ENCODE measurements at regions not wholly inside any gene's neighbourhood (a gene's known extent, or its start where the extent isn't known, plus 50 kb on each side); places are given as distances from the start of the nearest gene placed in this dataset.
A peak's percentile ranks its signal among the peaks of the same experiment; 100 is the strongest.

DNA sequence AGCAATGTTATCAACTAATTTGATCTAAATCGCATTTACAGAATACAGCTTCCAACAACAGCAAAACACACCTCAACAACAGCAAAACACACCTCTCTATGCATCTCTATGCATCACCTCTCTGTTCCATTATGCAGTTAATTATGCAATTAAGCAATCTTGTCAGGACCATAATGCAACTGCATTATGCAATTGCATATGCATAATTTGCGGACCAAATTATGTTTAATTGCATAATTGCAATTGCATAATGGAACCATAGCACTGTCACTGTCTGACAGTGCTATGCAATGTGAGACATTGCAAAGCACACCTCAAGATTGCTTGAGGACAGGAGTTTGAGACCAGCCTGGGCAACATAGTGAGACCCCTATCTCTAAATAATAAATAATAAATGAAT is 80.4 kb upstream of the PRSS3 start:
- DNase-seq (no peak), ATAC-seq (no peak)
- Histone ChIP-seq H3K36me3 (no peaks in the 10 kb centered on the region), H3K4me1 (peaks cover 0 to 9% of the 10 kb centered on the region in 2 donors), H3K9me3 (no peaks in the 10 kb centered on the region), H3K27me3 (peaks cover 0 to 8% of the 10 kb centered on the region in 2 donors), H3K4me3 (no peak overlapping the region), H3K27ac (no peak overlapping the region)
- TF ChIP-seq, protein P1, sequence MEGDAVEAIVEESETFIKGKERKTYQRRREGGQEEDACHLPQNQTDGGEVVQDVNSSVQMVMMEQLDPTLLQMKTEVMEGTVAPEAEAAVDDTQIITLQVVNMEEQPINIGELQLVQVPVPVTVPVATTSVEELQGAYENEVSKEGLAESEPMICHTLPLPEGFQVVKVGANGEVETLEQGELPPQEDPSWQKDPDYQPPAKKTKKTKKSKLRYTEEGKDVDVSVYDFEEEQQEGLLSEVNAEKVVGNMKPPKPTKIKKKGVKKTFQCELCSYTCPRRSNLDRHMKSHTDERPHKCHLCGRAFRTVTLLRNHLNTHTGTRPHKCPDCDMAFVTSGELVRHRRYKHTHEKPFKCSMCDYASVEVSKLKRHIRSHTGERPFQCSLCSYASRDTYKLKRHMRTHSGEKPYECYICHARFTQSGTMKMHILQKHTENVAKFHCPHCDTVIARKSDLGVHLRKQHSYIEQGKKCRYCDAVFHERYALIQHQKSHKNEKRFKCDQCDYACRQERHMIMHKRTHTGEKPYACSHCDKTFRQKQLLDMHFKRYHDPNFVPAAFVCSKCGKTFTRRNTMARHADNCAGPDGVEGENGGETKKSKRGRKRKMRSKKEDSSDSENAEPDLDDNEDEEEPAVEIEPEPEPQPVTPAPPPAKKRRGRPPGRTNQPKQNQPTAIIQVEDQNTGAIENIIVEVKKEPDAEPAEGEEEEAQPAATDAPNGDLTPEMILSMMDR (IDR thresholded peaks at IDR 0.05): no peak
- intact Hi-C loops (cut with DNase I): no loop called here

DNA sequence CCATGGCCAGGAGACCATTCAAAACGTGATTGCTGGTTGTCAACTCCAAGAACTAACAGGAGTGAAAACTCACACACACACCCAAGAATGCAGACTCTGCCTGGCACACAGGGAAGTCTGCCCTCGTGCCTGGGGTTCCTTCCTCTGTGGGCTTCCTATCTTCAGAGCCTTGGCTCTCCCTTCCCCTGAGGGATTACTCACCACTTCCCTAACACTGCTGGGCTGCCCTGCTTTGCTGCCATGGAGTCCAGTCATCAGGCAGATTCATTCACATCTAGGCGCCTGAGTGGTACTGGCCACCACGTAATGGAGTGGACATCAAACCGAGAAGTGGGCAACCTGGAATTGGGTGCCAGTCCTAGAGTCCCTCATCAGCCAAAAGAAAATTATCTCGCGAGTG is 76.4 kb upstream of the PRSS3 start:
- H3K4me3 ChIP-seq: no peak overlapping the region
- intact Hi-C loops (cut with DNase I): no loop called here
- H3K27ac ChIP-seq: no peak overlapping the region
- H3K9me3 ChIP-seq: no peaks in the 10 kb centered on the region
- H3K4me1 ChIP-seq: peaks cover 0 to 9% of the 10 kb centered on the region in 2 donors
- DNase-seq (peak in 1 of 4 donors; percentile 63), ATAC-seq (peak; percentile 67)
- H3K27me3 ChIP-seq: peaks cover 0 to 8% of the 10 kb centered on the region in 2 donors
- TF ChIP-seq, protein P1 (IDR thresholded peaks at IDR 0.05): no peak
- H3K36me3 ChIP-seq: no peaks in the 10 kb centered on the region

DNA sequence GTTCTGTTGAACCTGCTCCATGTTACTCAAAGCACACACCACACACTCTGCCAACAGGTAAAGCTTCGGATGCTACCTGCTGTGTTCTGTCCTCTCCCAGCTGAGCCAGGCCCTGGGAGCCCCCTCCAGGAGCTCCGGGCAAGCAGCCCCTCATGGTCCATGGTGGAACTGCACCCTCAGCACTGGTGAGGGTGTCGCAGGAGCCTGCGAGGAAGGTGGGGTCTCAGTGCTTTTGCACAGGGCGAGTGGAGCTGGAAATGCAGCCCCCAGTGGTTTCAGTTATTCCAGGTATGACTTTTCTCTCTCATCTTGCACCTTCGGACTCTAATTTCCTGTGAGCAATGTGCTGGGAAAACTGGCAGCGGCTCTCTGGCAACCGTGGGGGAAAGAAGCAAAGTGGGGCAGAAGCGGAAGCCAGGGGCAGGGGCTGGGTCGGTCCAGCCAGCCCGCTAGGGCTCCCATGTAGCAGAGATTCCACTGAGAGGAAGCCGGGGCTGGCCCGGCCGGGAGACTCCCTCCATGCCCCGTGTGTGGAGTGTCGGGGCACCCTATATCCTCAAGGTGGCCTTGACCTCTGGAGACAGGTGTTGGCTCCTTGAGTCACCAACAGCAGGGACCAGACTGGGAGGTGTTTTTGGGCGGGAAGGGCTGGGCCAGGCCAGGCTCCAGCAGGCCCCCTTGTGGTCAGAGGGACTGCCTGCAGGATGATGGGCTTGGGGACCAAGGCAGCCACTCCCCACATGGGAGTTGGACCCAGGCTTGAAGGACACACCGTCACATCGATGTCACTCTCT is 75.6 kb upstream of the PRSS3 start:
- DNase-seq (peak in 1 of 4 donors; percentile 73), ATAC-seq (peak; percentile 58)
- TF ChIP-seq, protein P1 (IDR thresholded peaks at IDR 0.05): peak; percentile 49 to 50
- H3K36me3 ChIP-seq: no peaks in the 10 kb centered on the region
- no peak overlapping the region for H3K27ac ChIP-seq
- H3K9me3 ChIP-seq: no peaks in the 10 kb centered on the region
- H3K4me1 ChIP-seq: peaks cover 0 to 9% of the 10 kb centered on the region in 2 donors
- intact Hi-C loops (cut with DNase I): loop anchor here in 1 of 2 donors (2.0 kb wide), 1 partner anchor 97 kb away; no protein-coding TSS in a partner anchor
- peaks cover 0 to 7% of the 10 kb centered on the region in 2 donors for H3K27me3 ChIP-seq
- no peak overlapping the region for H3K4me3 ChIP-seq

DNA sequence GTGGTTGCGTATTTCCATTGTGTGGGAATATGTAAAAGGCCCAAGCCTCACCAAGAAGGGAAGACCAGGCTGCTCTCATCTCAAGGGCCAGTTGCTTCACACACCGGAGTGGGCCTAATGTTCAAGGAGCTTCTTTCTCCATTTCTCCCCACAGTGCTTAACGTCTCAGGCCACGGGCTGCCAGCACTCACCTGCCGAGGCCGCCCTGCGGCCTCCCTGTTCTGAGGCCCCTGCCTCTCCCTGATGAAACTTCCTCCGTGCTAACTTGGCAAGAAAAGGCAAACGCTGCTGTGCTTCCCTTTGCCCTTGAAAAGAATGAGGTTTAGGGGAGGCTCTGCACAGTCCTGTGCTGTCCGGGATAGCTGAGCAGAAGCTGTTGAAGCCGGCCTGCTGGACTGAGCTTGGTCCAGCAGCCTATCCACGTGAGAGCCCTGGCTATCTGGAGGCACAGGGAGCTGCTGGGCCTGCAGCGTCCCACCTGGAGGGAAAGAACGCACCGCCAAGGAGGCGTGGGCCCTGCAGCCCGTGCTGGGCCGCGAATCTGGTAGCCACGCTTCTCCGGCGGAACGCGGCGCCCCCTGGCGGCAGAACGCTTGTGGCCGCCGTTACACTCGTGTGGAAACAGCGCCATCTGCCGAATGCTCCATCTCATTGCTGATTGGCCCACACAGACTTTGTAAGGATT is 73.5 kb upstream of the PRSS3 start:
- peak; percentile 99 for ATAC-seq
- Histone ChIP-seq H3K36me3 (no peaks in the 10 kb centered on the region), H3K4me1 (peaks cover 0 to 9% of the 10 kb centered on the region in 2 donors), H3K27me3 (no peaks in the 10 kb centered on the region), H3K9me3 (no peaks in the 10 kb centered on the region), H3K27ac (no peak overlapping the region), H3K4me3 (no peak overlapping the region)
- DNase-seq: peak; percentile 80 to 96 (median 84)
- intact Hi-C loops (cut with DNase I): loop anchor here in 1 of 2 donors (2.0 kb wide), 1 partner anchor 99 kb away; no protein-coding TSS in a partner anchor
- TF ChIP-seq, protein P1 (IDR thresholded peaks at IDR 0.05): peak; percentile 99 to 100

DNA sequence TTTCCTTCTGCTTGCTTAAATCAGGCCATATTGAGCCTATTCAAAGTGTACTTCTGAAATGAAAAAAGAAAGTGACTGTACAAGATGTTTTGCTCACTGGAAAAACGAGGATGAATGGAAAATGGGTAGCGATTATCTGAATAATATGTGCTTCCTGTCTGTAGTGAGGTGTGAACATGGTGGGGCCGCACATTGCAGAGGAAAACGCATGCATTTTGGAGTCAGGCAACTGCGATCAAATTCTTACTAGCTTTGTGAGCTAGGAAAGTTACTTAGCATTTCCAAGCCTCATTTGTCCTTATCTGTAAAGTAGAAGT is 73.0 kb upstream of the PRSS3 start:
- peaks cover 0 to 9% of the 10 kb centered on the region in 2 donors for H3K4me1 ChIP-seq
- H3K9me3 ChIP-seq: no peaks in the 10 kb centered on the region
- no peak overlapping the region for H3K27ac ChIP-seq
- H3K4me3 ChIP-seq: no peak overlapping the region
- H3K36me3 ChIP-seq: no peaks in the 10 kb centered on the region
- ATAC-seq (no peak), DNase-seq (no peak)
- H3K27me3 ChIP-seq: no peaks in the 10 kb centered on the region
- TF ChIP-seq, protein P1 (IDR thresholded peaks at IDR 0.05): peak in 1 of 2 donors; percentile 39
- intact Hi-C loops (cut with DNase I): no loop called here

Data from left lung (tissue), 4 donors.